Dedifferentiated amniotic fluid mesenchymal stem cell (primary cell): ENCODE measurements at regions not wholly inside any gene's neighbourhood (a gene's known extent, or its start where the extent isn't known, plus 50 kb on each side); places are given as distances from the start of the nearest gene placed in this dataset.

ENCODE experiments used
- DNase-seq: peaks from one replicate; pipeline ENCODE4 v3.0.0-alpha.2; 2016; ENCODE audit errors: extremely low spot score

GRCh38 chr2:204325468-204325867, 219.8 kb upstream of the PARD3B start:
- DNase-seq = peak; percentile 80

- DNase-seq = no peak
Measured at GRCh38 chr2:204328373-204328772, 216.9 kb upstream of the PARD3B start.

- no peak for DNase-seq
Measured at GRCh38 chr2:204329016-204329415, 216.3 kb upstream of the PARD3B start.

DNA sequence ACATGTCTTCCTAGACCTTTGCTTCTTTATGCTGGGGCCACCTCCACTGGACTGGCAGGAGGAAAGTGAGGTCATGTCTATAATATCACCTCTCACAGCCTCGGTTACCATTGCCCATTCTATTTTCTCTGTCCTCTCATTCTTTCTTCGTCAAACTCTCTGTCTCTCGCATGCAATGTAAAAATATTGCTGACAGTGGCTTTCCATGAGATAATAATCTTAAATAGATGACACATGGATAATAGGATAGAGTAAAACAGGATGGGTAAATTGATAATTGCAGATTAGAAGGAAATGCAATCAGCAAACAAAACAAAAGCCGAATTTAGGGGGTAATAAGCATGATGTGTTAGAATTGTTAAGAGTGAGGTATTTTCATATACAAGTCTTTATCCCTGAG, 215.7 kb upstream of the PARD3B start:
- no peak for DNase-seq

- no peak for DNase-seq
Measured at GRCh38 chr2:204331180-204331579, 214.1 kb upstream of the PARD3B start.

DNA sequence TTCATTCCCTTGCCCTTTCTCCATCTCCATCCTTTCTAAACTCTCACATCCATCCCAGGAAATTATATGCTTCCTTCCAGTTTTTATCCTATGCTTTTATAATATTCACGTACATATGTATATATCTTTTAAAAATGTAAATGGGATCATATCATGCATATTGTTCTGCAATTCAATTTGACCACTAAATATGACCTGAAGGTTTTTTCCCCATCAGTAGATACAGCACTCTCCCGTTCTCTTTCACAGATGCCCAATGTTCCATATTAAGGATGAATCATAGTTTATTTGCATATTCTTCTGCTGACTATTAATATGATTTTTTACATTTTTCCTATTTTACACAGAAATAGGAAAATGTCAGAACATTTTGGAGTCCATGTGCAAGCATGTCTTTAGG, 213.3 kb upstream of the PARD3B start:
- DNase-seq = no peak

- no peak for DNase-seq
Measured at GRCh38 chr2:204332706-204333105, 212.6 kb upstream of the PARD3B start.

DNA sequence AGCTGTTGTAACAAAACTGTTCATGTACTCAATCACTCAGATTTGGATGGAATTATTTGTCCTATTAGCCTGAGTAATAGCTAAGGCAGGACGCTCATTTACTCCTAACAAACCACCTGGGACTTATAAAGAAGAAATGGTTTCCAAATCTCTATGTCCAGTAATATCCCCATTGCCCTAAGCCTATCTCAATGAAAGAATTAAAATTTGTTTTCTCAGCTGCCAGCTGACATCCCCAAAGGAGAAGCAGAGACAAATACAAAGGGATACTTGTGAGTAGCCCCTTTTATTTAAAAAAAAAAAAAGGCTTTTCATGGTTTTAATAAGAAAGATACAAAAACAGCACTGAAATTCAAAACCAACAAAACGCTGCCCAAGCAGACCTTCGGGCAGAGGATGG, 211.4 kb upstream of the PARD3B start:
- no peak for DNase-seq

DNA sequence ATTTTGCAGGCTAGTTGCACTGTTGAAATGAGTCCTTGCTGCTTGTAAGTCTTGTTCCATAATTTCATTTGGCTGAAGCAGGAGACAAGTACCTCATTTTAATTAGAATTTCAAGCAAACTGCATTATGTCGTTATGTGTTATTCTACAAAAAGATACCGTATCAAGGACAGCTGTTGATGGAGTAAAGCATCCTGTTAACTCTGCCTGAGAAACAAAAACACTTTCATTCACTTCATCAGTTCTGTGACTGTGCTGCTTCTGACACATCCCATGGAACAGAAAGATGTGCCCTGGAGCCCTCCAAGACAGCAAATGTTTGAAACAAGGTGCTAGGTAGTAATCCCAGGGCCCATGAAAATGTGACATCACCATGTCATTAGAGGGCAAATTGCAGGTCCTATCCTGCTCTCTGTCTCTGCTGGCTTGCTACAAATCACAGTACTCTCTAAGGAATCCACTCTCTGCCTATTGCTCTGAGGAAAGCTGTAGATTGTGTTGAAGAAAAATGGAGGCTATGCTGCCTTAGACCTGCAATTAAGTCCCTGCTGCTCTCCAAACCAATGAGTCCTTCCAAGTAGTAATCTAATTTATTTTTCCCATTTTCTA, 209.7 kb upstream of the PARD3B start:
- DNase-seq = no peak

DNA sequence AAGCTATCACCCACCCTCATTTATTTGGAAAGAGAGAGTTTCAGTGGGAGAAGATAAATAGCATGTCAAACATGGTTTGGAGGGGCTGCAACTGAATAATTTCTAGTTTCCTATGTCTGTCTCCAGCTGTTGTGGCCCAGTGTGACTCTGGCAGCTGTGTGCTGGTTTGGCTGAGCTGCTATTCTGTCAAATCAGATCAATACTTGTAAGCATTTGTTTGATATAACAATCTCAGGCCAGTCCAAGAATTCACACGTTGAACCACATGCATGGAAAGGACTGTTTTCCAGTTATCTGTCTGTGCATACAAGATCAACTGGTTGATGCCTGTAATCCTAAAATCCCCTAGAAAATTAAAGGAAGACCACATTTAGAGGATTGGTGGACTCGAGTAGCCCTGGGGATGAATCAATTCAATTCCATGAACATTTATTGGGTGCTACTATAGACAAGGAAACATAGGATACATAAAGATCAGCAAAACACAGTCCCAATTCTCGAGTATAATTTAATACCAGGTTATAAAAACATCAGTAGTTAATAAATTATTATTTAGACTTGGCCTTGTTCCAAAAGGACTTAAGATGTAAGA, 209.0 kb upstream of the PARD3B start:
- DNase-seq = no peak

- no peak for DNase-seq
Measured at GRCh38 chr2:204337638-204338037, 207.6 kb upstream of the PARD3B start.

GRCh38 chr2:204339212-204339715, 206.0 kb upstream of the PARD3B start:
- no peak for DNase-seq

DNA sequence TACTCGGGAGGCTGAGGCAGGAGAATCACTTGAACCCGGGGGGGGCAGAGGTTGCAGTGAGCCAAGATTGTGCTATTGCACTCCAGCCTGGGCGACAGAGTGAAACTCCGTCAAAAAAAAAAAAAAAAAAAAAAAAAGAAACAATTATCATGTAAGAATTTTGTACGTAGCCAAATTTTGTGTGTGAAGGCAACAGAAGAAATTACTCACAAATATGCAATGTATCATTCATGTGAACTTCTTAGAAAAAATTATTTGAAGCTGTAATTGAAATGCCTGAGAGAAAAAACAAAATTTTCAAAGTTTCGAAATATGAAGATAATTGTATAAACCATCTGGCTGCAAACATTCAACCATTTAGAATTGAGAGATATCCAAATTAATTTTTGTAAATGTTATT, 204.8 kb upstream of the PARD3B start:
- no peak for DNase-seq

DNA sequence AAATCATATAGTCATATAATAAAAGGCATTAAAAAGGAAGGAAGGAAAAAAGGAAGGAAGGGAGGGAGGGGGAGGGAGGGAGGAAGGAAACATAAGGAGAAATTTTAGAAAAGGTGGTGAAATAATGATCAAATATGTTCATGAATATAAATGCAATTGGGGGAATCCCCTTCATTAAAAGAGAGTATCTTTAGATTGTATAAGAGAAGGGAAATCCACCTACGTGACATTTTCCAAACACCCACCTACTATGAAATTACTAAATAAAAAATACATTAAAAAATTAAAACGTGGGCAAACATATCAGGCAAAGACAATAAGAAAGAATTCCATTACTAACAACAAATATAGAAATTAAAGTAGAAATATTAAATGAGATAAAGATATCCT, 203.4 kb upstream of the PARD3B start:
- no peak for DNase-seq

DNA sequence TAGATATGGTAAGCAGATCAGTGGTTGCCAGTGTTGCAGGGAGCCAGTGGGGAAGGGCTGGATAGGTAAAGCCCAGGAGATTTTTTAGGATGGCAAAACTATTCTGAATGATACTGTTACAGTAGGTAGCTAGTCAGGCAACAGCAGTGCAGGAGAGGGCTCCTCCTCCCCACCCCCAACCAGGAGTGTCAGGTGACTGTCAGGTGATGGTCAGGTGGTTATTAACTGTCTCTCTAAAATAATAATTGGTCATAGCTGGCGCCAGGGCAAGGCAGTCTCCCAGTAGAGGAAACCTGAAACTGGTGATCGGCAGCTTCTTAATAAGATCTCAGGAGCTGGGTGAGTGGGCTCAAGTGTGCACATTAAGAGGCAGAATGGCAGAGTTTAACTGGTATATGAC, 201.6 kb upstream of the PARD3B start:
- DNase-seq = no peak

DNA sequence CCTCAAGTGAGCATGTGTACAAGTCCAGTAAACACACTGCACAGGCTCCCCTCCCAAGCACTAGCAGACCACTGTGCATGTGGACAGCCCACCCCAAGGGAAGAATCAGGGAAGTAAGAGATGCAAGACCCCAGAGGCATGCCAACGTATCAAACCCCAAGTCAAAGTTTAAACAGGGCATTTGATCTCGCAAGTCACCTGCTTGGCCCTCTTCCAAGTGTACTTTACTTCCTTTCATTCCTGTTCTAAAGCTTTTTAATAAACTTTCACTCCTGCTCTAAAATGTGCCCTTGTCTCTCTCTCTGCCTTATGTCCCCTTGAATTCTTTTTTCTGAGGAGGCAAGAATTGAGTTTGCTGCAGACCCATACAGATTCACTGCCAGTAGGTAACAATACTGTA, 201.2 kb upstream of the PARD3B start:
- no peak for DNase-seq

GRCh38 chr2:204346906-204347305, 198.4 kb upstream of the PARD3B start:
- DNase-seq = no peak

- DNase-seq = peak; percentile 26
Measured at GRCh38 chr2:204353823-204354222, 191.5 kb upstream of the PARD3B start.

DNA sequence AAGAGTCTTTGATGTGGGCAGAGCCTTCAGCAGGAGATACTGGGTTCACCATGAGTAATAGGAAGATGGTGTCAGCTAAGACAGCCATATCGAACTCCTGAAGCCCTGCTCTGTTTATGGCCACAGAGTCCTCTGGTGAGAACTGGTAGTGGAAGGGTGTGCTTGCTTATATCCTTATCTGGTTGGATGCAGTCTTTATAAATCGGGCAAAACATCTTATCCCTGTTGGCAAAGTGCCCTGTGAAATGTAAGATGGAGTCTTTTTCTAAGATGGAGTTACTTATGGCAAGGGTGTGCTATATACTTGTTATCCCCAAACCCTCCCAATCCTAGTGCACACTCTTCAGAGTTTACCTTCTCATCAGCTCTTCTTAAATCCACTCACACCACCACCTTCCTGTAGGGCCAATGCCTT, 190.8 kb upstream of the PARD3B start:
- DNase-seq = no peak

DNA sequence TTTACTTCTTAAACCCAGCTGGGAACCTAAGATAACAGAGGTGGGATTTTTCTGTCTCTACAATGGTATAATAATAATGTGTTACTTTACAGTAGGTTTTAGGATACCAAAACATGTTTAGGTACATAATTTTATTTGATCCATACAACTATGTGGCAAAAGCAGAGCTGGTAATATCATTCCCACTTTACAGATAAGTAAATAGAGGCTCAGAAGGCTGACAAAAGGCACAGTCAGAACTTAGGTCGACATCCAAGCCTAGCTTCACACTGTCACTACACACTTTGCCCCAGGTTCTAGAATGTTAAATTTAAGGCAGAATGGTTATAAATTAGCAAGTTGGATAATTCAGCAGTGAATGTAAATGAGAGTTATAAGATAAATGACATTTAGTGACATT, 189.6 kb upstream of the PARD3B start:
- DNase-seq = no peak

GRCh38 chr2:204356151-204356641, 189.1 kb upstream of the PARD3B start:
- DNase-seq = no peak

DNA sequence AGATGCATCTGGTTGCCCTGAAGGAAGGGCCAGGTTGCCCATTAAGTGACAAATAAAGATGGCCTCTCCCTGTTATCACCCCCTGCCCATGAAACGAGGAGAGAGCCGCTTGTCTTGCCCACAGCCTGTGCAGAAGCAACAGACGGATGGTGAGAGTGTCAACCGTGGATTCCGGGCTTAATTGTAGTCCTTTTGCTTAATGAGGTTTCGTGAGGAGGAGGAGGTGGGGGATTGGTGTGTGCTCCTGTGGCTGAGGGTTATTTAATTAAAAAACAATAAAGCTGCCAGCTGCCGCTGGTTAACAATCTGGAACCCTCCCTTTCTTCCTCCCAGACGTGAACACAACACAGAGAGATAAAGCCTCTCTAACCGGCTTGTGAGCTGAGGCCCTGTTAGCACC, 188.0 kb upstream of the PARD3B start:
- DNase-seq = no peak

DNA sequence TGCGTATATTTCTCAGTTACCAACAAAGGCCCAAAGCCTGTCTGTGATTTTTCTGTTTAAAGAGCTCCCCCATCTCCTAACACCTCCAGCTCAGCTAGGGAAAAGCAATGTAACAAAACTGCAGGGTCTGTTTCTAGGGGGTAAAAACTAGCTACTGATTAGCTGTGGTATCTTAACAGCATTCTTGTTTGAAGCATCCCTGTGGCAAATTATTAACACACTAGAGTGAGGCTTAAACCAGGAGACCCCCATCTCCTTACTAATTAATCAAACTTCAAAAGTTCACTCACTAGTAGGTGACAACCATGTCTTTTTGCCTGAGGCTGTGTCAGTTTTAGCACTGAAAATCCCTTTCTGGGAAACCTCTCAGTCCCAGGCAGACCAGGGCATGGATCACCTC, 186.2 kb upstream of the PARD3B start:
- DNase-seq = no peak
